Testis (tissue), 2 donors: ENCODE measurements at regions not wholly inside any gene's neighbourhood (a gene's known extent, or its start where the extent isn't known, plus 50 kb on each side); places are given as distances from the start of the nearest gene placed in this dataset.
"Not testable (repeated sequence)": the region's sequence is repeated elsewhere in the genome, so short reads cannot be mapped to it uniquely, and the experiment has no call there.

ENCODE experiments used
- CTCF ChIP-seq, 3 experiments: fragments of 450-650 bp in 2 of 3; fragments of 200-600 bp in 1 of 3; sonication (generic) in 1 of 3; IDR thresholded peaks; one replicate each; pipeline ENCODE4 v1.5.1; 2016 to 2019; ENCODE audit warnings: antibody characterized with exemption in 3 of 3, mild to moderate bottlenecking in 2 of 3, moderate library complexity in 1 of 3
- POLR2A ChIP-seq: fragments of 450-650 bp; IDR thresholded peaks from one replicate; pipeline ENCODE4 v1.6.1; 2017; ENCODE audit warnings: antibody characterized with exemption, mild to moderate bottlenecking, moderate library complexity

GRCh38 chr1:76699646-76700045 lies 167.6 kb upstream of the ST6GALNAC5 start:
- not testable (repeated sequence) for TF ChIP-seq CTCF (IDR thresholded peaks at IDR 0.05); POLR2A
